ENCODE measurements at regions not wholly inside any gene's neighbourhood (a gene's known extent, or its start where the extent isn't known, plus 50 kb on each side); places are given as distances from the start of the nearest gene placed in this dataset.

GRCh38 chr4:11120435-11120834, 308.3 kb downstream of the HS3ST1 start:
- FAIRE-seq (no peak), DNase-seq (ENCODE audit: low read depth in 1 of 2, low spot score in 2 of 2) (no peak)
- Histone ChIP-seq H2BK120ac (replicated peaks; ENCODE audit: low read depth, low read length) (no peak overlapping the region), H3K4me1 (replicated peaks in 1 of 4; ENCODE audit: control insufficient read depth in 3 of 4, insufficient read depth in 4 of 4, low read length in 3 of 4) (peaks cover 0 to 3% (median 0%) of the 10 kb centered on the region in 4 experiments; a peak in 2 of 7 replicates), H2BK12ac (ENCODE audit: low read depth, low read length) (no peak overlapping the region), H4K91ac (replicated peaks; ENCODE audit: insufficient read length, low read length) (no peak overlapping the region), H3K14ac (ENCODE audit: insufficient read length) (no peak overlapping the region), H4K5ac (ENCODE audit: insufficient read length, low read depth, low read length) (no peak overlapping the region), H3K79me1 (ENCODE audit: low read depth, low read length) (no peaks in the 10 kb centered on the region), H3K36me3 (ENCODE audit: control insufficient read depth in 2 of 4, insufficient read depth in 4 of 4, low read length in 3 of 4) (no peaks in the 10 kb centered on the region), H3K9me3 (ENCODE audit: insufficient read depth in 2 of 2, low read depth in 1 of 2, low read length in 1 of 2) (no peaks in the 10 kb centered on the region; a peak in 1 of 4 replicates), H3K18ac (ENCODE audit: extremely low read depth, low read length) (no peak overlapping the region), H2BK20ac (ENCODE audit: low read length) (no peak overlapping the region), H3K56ac (replicated peaks; ENCODE audit: insufficient read length, low read depth, low read length) (no peak overlapping the region), H2AFZ (ENCODE audit: low read length) (no peak overlapping the region), H2BK5ac (ENCODE audit: low read depth, low read length) (no peak overlapping the region), H2AK5ac (ENCODE audit: low read depth, low read length) (no peak overlapping the region), H3K79me2 (ENCODE audit: control insufficient read depth in 1 of 2, insufficient read depth in 2 of 2, low read length in 2 of 2) (no peaks in the 10 kb centered on the region), H3K23me2 (ENCODE audit: low read depth, low read length) (no peaks in the 10 kb centered on the region), H4K8ac (ENCODE audit: extremely low read depth, insufficient read depth, low read length) (no peak overlapping the region), H3K4me2 (ENCODE audit: insufficient read depth in 1 of 2, low read depth in 2 of 2, low read length in 2 of 2) (no peak overlapping the region), H3K23ac (ENCODE audit: insufficient read length) (no peak overlapping the region), H4K20me1 (replicated peaks in 1 of 2; ENCODE audit: control insufficient read depth in 1 of 2, insufficient read depth in 2 of 2, low read length in 2 of 2) (no peaks in the 10 kb centered on the region), H3K4me3 (ENCODE audit: extremely low read depth in 1 of 4, insufficient read depth in 2 of 4, low read depth in 3 of 4, low read length in 4 of 4) (no peak overlapping the region), H2BK15ac (ENCODE audit: low read length) (no peak overlapping the region), H3K27me3 (replicated peaks in 1 of 4; ENCODE audit: control insufficient read depth in 3 of 4, extremely low read depth in 1 of 4, insufficient read depth in 3 of 4, low read length in 3 of 4) (no peaks in the 10 kb centered on the region), H3K4ac (replicated peaks; ENCODE audit: insufficient read length, low read depth, low read length) (no peak overlapping the region), H3K9ac (replicated peaks in 1 of 4; ENCODE audit: extremely low read depth in 1 of 4, low read depth in 3 of 4, low read length in 3 of 4) (no peak overlapping the region), H3K27ac (ENCODE audit: low read depth, low read length) (no peak overlapping the region)
- ChIA-PET CTCF (ENCODE audit: partially characterized antibody) (interaction anchor here (0.7 kb wide), 1 partner anchor 23 kb away, joined by 3 read pairs; no protein-coding TSS in a partner anchor), POLR2A (ENCODE audit: partially characterized antibody) (no interaction called here)
- TF ChIP-seq TEAD4 (IDR thresholded peaks at IDR 0.05; ENCODE audit: low read depth, low read length) (no peak), RFX5 (IDR thresholded peaks at IDR 0.05; ENCODE audit: borderline replicate concordance, low read depth, low read length) (no peak), SIRT6 (IDR thresholded peaks at IDR 0.05; ENCODE audit: low read length) (no peak), CBX5 (IDR thresholded peaks at IDR 0.05; ENCODE audit: low read depth, low read length) (no peak), ASH2L (IDR thresholded peaks at IDR 0.05; ENCODE audit: low read length) (no peak), JUND (IDR thresholded peaks at IDR 0.05; ENCODE audit: low read length) (no peak), RAD21 (IDR thresholded peaks at IDR 0.05 in 1 of 2, conservative IDR thresholded peaks at IDR 0.05 in 1 of 2; ENCODE audit: low read depth in 2 of 2, low read length in 2 of 2) (no peak), KDM4A (IDR thresholded peaks at IDR 0.05; ENCODE audit: low read depth, low read length, severe bottlenecking) (no peak)
- TF ChIP-seq, protein P1, sequence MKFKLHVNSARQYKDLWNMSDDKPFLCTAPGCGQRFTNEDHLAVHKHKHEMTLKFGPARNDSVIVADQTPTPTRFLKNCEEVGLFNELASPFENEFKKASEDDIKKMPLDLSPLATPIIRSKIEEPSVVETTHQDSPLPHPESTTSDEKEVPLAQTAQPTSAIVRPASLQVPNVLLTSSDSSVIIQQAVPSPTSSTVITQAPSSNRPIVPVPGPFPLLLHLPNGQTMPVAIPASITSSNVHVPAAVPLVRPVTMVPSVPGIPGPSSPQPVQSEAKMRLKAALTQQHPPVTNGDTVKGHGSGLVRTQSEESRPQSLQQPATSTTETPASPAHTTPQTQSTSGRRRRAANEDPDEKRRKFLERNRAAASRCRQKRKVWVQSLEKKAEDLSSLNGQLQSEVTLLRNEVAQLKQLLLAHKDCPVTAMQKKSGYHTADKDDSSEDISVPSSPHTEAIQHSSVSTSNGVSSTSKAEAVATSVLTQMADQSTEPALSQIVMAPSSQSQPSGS (IDR thresholded peaks at IDR 0.05; ENCODE audit: low read length) = no peak
- 94% methylated on average over 2 of the region's 2 CpGs; no CpG with 5 or more reads in 1 of the 2 experiments for WGBS, 2 experiments (ENCODE audit: extremely low coverage in 1 of 2, insufficient coverage in 1 of 2, insufficient read length in 1 of 2, insufficient replicate concordance in 2 of 2, low coverage in 1 of 2, low lambda C conversion rate in 2 of 2, missing lambda C conversion rate in 1 of 2)

All from H1 (cell line).